Suprapubic skin (tissue), 4 donors: ENCODE measurements at regions not wholly inside any gene's neighbourhood (a gene's known extent, or its start where the extent isn't known, plus 50 kb on each side); places are given as distances from the start of the nearest gene placed in this dataset.

Experiments used
- CTCF ChIP-seq, 2 donors: fragments of 200-600 bp in 1 of 2; fragments of 450-650 bp in 1 of 2; sonication (generic) in 1 of 2; IDR thresholded peaks; one replicate each; pipeline ENCODE4 v1.5.1; 2016 to 2019; ENCODE audit warnings: antibody characterized with exemption in 2 of 2, mild to moderate bottlenecking in 1 of 2, moderate library complexity in 1 of 2
- EP300 ChIP-seq: sonication (generic); formaldehyde crosslinking; IDR thresholded peaks from one replicate; pipeline ENCODE4 v1.6.1; 2017; ENCODE audit warnings: antibody characterized with exemption
- POLR2A ChIP-seq, 2 donors: fragments of 450-650 bp; IDR thresholded peaks; one replicate each; pipeline ENCODE4 v1.6.1; 2017; ENCODE audit warnings: antibody characterized with exemption in 2 of 2, mild to moderate bottlenecking in 2 of 2, moderate library complexity in 2 of 2
- POLR2AphosphoS5 ChIP-seq, 3 donors: sonication (generic); formaldehyde crosslinking; IDR thresholded peaks; one replicate each; pipeline ENCODE4 v1.6.1; 2017; ENCODE audit warnings: antibody characterized with exemption in 3 of 3

GRCh38 chr2:203811491-203812221 is 55.9 kb upstream of the CTLA4 start:
- no peak for TF ChIP-seq POLR2A (IDR thresholded peaks at IDR 0.05)
- TF ChIP-seq CTCF (IDR thresholded peaks at IDR 0.05): no peak
- no peak for TF ChIP-seq EP300
- TF ChIP-seq POLR2AphosphoS5 (IDR thresholded peaks at IDR 0.05): peak in 1 of 3 donors; percentile 57
